Parathyroid adenoma (tissue), 2 donors: ENCODE measurements at regions not wholly inside any gene's neighbourhood (a gene's known extent, or its start where the extent isn't known, plus 50 kb on each side); places are given as distances from the start of the nearest gene placed in this dataset.

Experiments used
- H2AFZ ChIP-seq: fragments of 300-600 bp; sonication (generic); one replicate; pipeline ENCODE4 v1.7.0; 2017; ENCODE audit warnings: antibody characterized with exemption, mild to moderate bottlenecking
- H3K27ac ChIP-seq: fragments of 300-600 bp; sonication (generic); one replicate; pipeline ENCODE4 v1.7.0; 2017
- H3K27me3 ChIP-seq: fragments of 300-600 bp; sonication (generic); one replicate; pipeline ENCODE4 v1.7.0; 2017; ENCODE audit warnings: low read length; ENCODE audit not compliant: control insufficient read depth, insufficient read depth
- H3K36me3 ChIP-seq: fragments of 300-600 bp; sonication (generic); one replicate; pipeline ENCODE4 v1.7.0; 2017; ENCODE audit warnings: low read length; ENCODE audit not compliant: control insufficient read depth, insufficient read depth
- H3K4me1 ChIP-seq: fragments of 300-600 bp; sonication (generic); one replicate; pipeline ENCODE4 v1.7.0; 2017; ENCODE audit warnings: control low read depth
- H3K4me2 ChIP-seq: fragments of 300-600 bp; sonication (generic); one replicate; pipeline ENCODE4 v1.7.0; 2017; ENCODE audit warnings: low read length
- H3K4me3 ChIP-seq: fragments of 300-600 bp; sonication (generic); one replicate; pipeline ENCODE4 v1.7.0; 2017; ENCODE audit warnings: low read depth, low read length
- H3K79me2 ChIP-seq: fragments of 300-600 bp; sonication (generic); one replicate; pipeline ENCODE4 v1.7.0; 2017; ENCODE audit warnings: control low read depth
- H3K9ac ChIP-seq: fragments of 300-600 bp; sonication (generic); one replicate; pipeline ENCODE4 v1.7.0; 2017; ENCODE audit warnings: mild to moderate bottlenecking
- H3K9me3 ChIP-seq: fragments of 300-600 bp; sonication (generic); one replicate; pipeline ENCODE4 v1.7.0; 2017; ENCODE audit warnings: low read length; ENCODE audit not compliant: control insufficient read depth
- TF ChIP-seq, protein P1 (sequence below): fragments of 300-600 bp; sonication (generic); IDR thresholded peaks from one replicate; pipeline ENCODE4 v1.7.0; 2017; ENCODE audit warnings: antibody characterized with exemption, mild to moderate bottlenecking
- donor health status: primary hyperparathyroidism.

DNA sequence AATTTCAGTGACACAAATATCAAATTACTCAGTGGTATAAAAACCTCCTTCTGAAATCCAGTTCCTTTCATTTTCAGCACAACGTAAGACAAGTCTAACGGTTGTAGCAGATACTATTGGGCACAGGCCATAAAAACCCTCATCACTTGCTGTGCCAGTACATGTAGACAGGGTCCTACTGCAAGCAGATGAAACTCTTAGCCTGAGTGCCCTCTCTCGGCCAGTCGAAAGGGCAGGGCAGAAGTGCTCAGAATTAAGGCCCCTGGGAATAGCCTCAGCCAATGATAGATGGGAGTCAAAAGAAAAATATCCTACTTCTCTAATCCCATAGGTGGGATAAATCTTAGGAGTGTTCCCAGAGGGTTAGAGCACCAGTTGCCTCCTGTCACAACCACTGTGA, 168.5 kb upstream of the FER start:
- H3K79me2 ChIP-seq: no peaks in the 10 kb centered on the region
- H3K4me3 ChIP-seq: no peak overlapping the region
- no peak overlapping the region for H2AFZ ChIP-seq
- H3K9ac ChIP-seq: no peak overlapping the region
- H3K9me3 ChIP-seq: no peaks in the 10 kb centered on the region
- peaks cover 2% of the 10 kb centered on the region for H3K36me3 ChIP-seq
- no peaks in the 10 kb centered on the region for H3K4me1 ChIP-seq
- H3K4me2 ChIP-seq: no peak overlapping the region
- no peak overlapping the region for H3K27ac ChIP-seq
- no peaks in the 10 kb centered on the region for H3K27me3 ChIP-seq
- TF ChIP-seq, protein P1, sequence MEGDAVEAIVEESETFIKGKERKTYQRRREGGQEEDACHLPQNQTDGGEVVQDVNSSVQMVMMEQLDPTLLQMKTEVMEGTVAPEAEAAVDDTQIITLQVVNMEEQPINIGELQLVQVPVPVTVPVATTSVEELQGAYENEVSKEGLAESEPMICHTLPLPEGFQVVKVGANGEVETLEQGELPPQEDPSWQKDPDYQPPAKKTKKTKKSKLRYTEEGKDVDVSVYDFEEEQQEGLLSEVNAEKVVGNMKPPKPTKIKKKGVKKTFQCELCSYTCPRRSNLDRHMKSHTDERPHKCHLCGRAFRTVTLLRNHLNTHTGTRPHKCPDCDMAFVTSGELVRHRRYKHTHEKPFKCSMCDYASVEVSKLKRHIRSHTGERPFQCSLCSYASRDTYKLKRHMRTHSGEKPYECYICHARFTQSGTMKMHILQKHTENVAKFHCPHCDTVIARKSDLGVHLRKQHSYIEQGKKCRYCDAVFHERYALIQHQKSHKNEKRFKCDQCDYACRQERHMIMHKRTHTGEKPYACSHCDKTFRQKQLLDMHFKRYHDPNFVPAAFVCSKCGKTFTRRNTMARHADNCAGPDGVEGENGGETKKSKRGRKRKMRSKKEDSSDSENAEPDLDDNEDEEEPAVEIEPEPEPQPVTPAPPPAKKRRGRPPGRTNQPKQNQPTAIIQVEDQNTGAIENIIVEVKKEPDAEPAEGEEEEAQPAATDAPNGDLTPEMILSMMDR: no peak

DNA sequence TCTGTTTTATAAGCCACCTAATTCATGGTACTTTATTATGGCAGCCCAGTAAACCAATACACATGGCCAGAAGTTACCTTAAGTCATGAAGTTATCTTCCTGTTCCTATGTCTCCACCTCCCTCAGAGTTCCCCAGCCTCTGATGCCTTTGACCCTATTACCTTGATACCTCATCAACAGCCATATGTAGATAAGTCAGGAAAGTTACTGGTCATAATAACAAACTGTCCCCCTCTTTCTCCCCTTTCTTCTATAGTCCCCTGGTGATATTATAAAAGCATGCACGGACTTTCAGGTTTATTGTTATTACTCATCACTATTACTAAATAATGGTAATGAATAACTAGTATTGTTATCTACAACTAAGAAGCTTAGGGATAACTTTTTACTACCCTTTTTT, 168.9 kb upstream of the FER start:
- no peaks in the 10 kb centered on the region for H3K9me3 ChIP-seq

DNA sequence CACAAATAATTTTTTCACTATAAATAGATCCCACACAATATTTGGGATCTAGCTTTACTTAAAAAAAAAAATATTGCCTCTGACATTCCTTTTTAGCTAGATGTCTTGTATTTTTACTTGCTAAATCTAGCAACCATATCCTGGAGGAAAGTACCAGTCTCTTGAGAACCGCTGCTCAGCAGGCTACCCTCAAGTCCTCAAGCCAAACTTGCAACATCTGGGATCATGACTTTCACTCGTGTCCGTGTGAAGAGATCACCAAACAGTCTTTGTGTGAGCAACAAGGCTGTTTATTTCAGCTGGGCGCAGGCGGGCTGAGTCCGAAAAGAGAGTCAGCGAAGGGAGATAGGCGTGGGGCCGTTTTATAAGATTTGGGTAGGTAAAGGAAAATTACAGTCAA, 180.3 kb upstream of the FER start:
- TF ChIP-seq, protein P1: no peak
- Histone ChIP-seq H3K4me2 (no peak overlapping the region), H3K4me1 (no peaks in the 10 kb centered on the region), H2AFZ (no peak overlapping the region), H3K79me2 (no peaks in the 10 kb centered on the region), H3K36me3 (no peaks in the 10 kb centered on the region), H3K27me3 (no peaks in the 10 kb centered on the region), H3K9me3 (no peaks in the 10 kb centered on the region), H3K9ac (no peak overlapping the region), H3K27ac (no peak overlapping the region), H3K4me3 (no peak overlapping the region)

More for the DNA sequence above, 168.9 kb upstream of the FER start:
- H3K4me2 ChIP-seq: no peak overlapping the region
- TF ChIP-seq, protein P1: no peak
- no peak overlapping the region for H2AFZ ChIP-seq
- no peak overlapping the region for H3K4me3 ChIP-seq
- H3K27me3 ChIP-seq: no peaks in the 10 kb centered on the region
- H3K36me3 ChIP-seq: peaks cover 2% of the 10 kb centered on the region
- H3K27ac ChIP-seq: no peak overlapping the region
- no peaks in the 10 kb centered on the region for H3K79me2 ChIP-seq
- no peaks in the 10 kb centered on the region for H3K4me1 ChIP-seq
- H3K9ac ChIP-seq: no peak overlapping the region

DNA sequence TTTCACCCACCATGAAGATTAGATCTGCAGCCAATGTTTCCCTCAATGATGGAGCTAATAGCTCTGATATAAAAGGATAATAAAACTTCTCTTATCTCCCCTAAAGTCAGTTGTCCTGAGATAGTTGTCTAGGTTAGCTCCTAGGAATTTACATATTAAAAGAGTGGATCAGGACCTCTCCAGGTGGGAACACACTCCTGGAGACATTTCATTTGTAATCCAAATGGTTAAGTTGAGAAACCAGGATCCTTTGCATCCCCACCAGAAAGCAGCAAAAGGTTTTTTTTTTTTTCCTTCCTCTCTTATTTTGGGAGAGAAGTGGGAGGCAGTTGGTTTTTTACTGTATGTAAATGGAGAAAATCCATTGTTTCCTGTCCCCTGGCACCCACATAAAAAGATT, 182.5 kb upstream of the FBXL17 start:
- no peaks in the 10 kb centered on the region for H3K36me3 ChIP-seq
- H3K9ac ChIP-seq: no peak overlapping the region
- H3K27ac ChIP-seq: no peak overlapping the region
- H3K4me3 ChIP-seq: no peak overlapping the region
- no peaks in the 10 kb centered on the region for H3K27me3 ChIP-seq
- H3K9me3 ChIP-seq: no peaks in the 10 kb centered on the region
- no peak overlapping the region for H3K4me2 ChIP-seq
- no peak overlapping the region for H2AFZ ChIP-seq
- TF ChIP-seq, protein P1: no peak
- no peaks in the 10 kb centered on the region for H3K79me2 ChIP-seq
- no peaks in the 10 kb centered on the region for H3K4me1 ChIP-seq

DNA sequence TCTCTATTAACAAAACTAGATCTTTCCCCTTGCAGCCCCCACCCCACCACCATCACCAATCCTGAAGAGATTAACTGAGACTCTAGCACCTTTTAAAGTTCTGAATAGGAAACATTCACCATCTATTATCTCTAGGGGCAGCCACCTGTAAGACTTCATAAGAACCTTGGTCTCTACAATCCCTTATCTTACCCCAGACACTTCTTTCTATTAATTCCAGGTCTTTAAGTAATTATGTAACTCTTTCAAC, 180.2 kb upstream of the FBXL17 start:
- Histone ChIP-seq H3K27me3 (no peaks in the 10 kb centered on the region), H3K36me3 (no peaks in the 10 kb centered on the region), H3K9me3 (no peaks in the 10 kb centered on the region), H3K4me3 (no peak overlapping the region), H3K4me2 (no peak overlapping the region), H3K27ac (no peak overlapping the region), H3K79me2 (no peaks in the 10 kb centered on the region), H3K4me1 (no peaks in the 10 kb centered on the region), H2AFZ (no peak overlapping the region), H3K9ac (no peak overlapping the region)
- TF ChIP-seq, protein P1: no peak
